GM12878 (cell line): ENCODE measurements at regions not wholly inside any gene's neighbourhood (a gene's known extent, or its start where the extent isn't known, plus 50 kb on each side); places are given as distances from the start of the nearest gene placed in this dataset.

Source experiments
- ATAC-seq: fragments of 200-7000 bp; cut with Tn5 transposase; 3 replicates; pipeline ENCODE4 v1.9.1; 2020; ENCODE audit warnings: mild to moderate bottlenecking, moderate library complexity
- BruUV-seq: library from RNA; stranded (reverse); fragments of 400-500 nt; replicated peaks from 2 replicates; lab custom pipeline; 2021; lab: Mats Ljungman, UMichigan
- CTCF ChIA-PET: fragments of 300-600 bp; sonication (Branson Sonifier 250); formaldehyde crosslinking; extraction: SDS; loops from one replicate; lab custom pipeline; 2021; ENCODE audit warnings: inconsistent platforms; lab: Yijun Ruan, JAX
- POLR2A ChIA-PET: fragments of 350-600 bp; formaldehyde crosslinking; extraction: SDS; loops from one replicate; lab custom pipeline; 2021; ENCODE audit warnings: inconsistent platforms; lab: Charles Lee
- RAD21 ChIA-PET: fragments of 300-600 bp; sonication (Branson Sonifier 250); formaldehyde crosslinking; loops from one replicate; lab custom pipeline; 2023; ENCODE audit warnings: antibody characterized with exemption; ENCODE audit not compliant: unreplicated experiment; lab: Charles Lee
- SMC1A ChIA-PET: fragments of 300-600 bp; sonication (Branson Sonifier 250); formaldehyde crosslinking; loops from one replicate; lab custom pipeline; 2023; ENCODE audit not compliant: unreplicated experiment, uncharacterized antibody; lab: Charles Lee
- DNase-seq: peaks from one replicate; pipeline ENCODE4 v3.0.0-alpha.2; 2011; ENCODE audit warnings: low read depth, low spot score
- FAIRE-seq: peaks from 3 replicates; lab custom pipeline; 2011; peaks lifted over from hg19 to GRCh38; lab: Jason Lieb, UNC
- H2AFZ ChIP-seq: 2 replicates; pipeline ENCODE4 v1.6.0; 2011; ENCODE audit warnings: low read depth, low read length, control low read depth; ENCODE audit not compliant: control insufficient read depth
- H3K27ac ChIP-seq: 2 replicates; pipeline ENCODE4 v1.5.1; 2011; ENCODE audit warnings: control low read depth; ENCODE audit not compliant: control insufficient read depth, insufficient read depth
- H3K27me3 ChIP-seq, 2 experiments: replicated peaks in 1 of 2; 2 replicates each; pipeline versions ENCODE4 v1.6.0 to v1.6.1; 2011; ENCODE audit warnings: low read length in 1 of 2; ENCODE audit not compliant: control insufficient read depth in 2 of 2, insufficient read depth in 2 of 2
- H3K36me3 ChIP-seq, 2 experiments: 2 replicates each; pipeline ENCODE4 v1.5.1; 2011; ENCODE audit warnings: low read length in 1 of 2; ENCODE audit not compliant: control insufficient read depth in 2 of 2, insufficient read depth in 2 of 2
- H3K4me1 ChIP-seq: 2 replicates; pipeline ENCODE4 v1.6.1; 2011; ENCODE audit warnings: mild to moderate bottlenecking, low read length, moderate library complexity, mixed read lengths; ENCODE audit not compliant: control insufficient read depth, insufficient read depth
- H3K4me2 ChIP-seq: 2 replicates; pipeline ENCODE4 v1.6.0; 2011; ENCODE audit warnings: control low read depth; ENCODE audit not compliant: control insufficient read depth, insufficient read depth
- H3K4me3 ChIP-seq: fragments of 200-600 bp; sonication (generic); 2 replicates; pipeline ENCODE4 v1.5.1; 2016
- H3K79me2 ChIP-seq: 2 replicates; pipeline ENCODE4 v1.6.0; 2011; ENCODE audit warnings: low read length; ENCODE audit not compliant: control insufficient read depth, insufficient read depth
- H3K9ac ChIP-seq: 2 replicates; pipeline ENCODE4 v1.8.0; 2011; ENCODE audit warnings: low read length, control low read depth, mixed read lengths; ENCODE audit not compliant: control insufficient read depth, insufficient read depth
- H3K9me3 ChIP-seq: replicated peaks from 3 replicates; pipeline ENCODE4 v1.5.1; 2011; ENCODE audit warnings: mild to moderate bottlenecking, low read length; ENCODE audit not compliant: control insufficient read depth, insufficient read depth
- H4K20me1 ChIP-seq: 2 replicates; pipeline ENCODE4 v1.6.0; 2011; ENCODE audit not compliant: control insufficient read depth, insufficient read depth
- ZNF592 ChIP-seq: fragments of 450-650 bp; IDR thresholded peaks from 2 replicates; pipeline ENCODE4 v1.6.1; 2017; ENCODE audit warnings: mild to moderate bottlenecking, moderate library complexity
- WGBS: methylation state at CpG from one replicate; pipeline ENCODE4 v1.1.6; 2016; ENCODE audit warnings: low lambda C conversion rate; ENCODE audit not compliant: insufficient replicate concordance, insufficient coverage; ENCODE audit errors: missing lambda C conversion rate; 5-methylcytosine and 5-hydroxymethylcytosine counted together
- in situ Hi-C: fragments of 300-500 bp; cut with MboI; formaldehyde crosslinking; loops from 9 replicates; pipeline ENCODE4 v1.14.3; 2018; ENCODE audit warnings: mixed read lengths
- intact Hi-C: fragments of 100-400 bp; cut with micrococcal nuclease; formaldehyde crosslinking; loops from one replicate; pipeline ENCODE4 v1.14.2; 2022; ENCODE audit not compliant: unreplicated experiment

GRCh38 chr6:165846123-165846966, 183.3 kb upstream of the PDE10A start:
- H3K4me2 ChIP-seq = no peak overlapping the region
- CTCF ChIA-PET = interaction anchor here (1.3 to 4.8 kb wide), 3 partner anchors 23 to 406 kb away, joined by 3 to 21 read pairs (median 14); no protein-coding TSS in a partner anchor

More at GRCh38 chr6:165846123-165846966, 183.3 kb upstream of the PDE10A start:
- DNase-seq (no peak), ATAC-seq (no peak), FAIRE-seq (no peak)
- Histone ChIP-seq H3K4me1 (no peaks in the 10 kb centered on the region), H4K20me1 (no peaks in the 10 kb centered on the region), H3K9me3 (no peaks in the 10 kb centered on the region), H3K79me2 (no peaks in the 10 kb centered on the region), H3K27me3 (peaks cover 0 to 13% of the 10 kb centered on the region in 2 experiments; a peak in 3 of 4 replicates), H3K36me3 (no peaks in the 10 kb centered on the region), H3K27ac (no peak overlapping the region), H3K4me3 (no peak overlapping the region), H2AFZ (no peak overlapping the region), H3K9ac (no peak overlapping the region)
- RAD21 ChIA-PET = interaction anchor here (2.5 kb wide), 1 partner anchor 407 kb away, joined by 8 read pairs; no protein-coding TSS in a partner anchor
- in situ Hi-C loops = no loop called here
- TF ChIP-seq ZNF592 = no peak
- SMC1A ChIA-PET = interaction anchor here (0.7 kb wide), 1 partner anchor 407 kb away, joined by 3 read pairs; no protein-coding TSS in a partner anchor
- POLR2A ChIA-PET = no interaction called here
- WGBS = 35% methylated on average over 22 of the region's 22 CpGs
- intact Hi-C loops = no loop called here
- no TSS peak for BruUV-seq
